CD14-positive monocyte (primary cell): ENCODE measurements at regions not wholly inside any gene's neighbourhood (a gene's known extent, or its start where the extent isn't known, plus 50 kb on each side); places are given as distances from the start of the nearest gene placed in this dataset.
"Not testable (repeated sequence)": the region's sequence is repeated elsewhere in the genome, so short reads cannot be mapped to it uniquely, and the experiment has no call there.

Experiments used
- DNase-seq, 3 donors: peaks; one replicate each; pipeline ENCODE4 v3.0.0-alpha.2; 2011 to 2022
- H2AFZ ChIP-seq: 2 replicates; pipeline ENCODE4 v1.6.0; 2012; ENCODE audit warnings: mild to moderate bottlenecking, low read depth, low read length, inconsistent platforms; ENCODE audit not compliant: insufficient read depth, poor library complexity, severe bottlenecking
- H3K27ac ChIP-seq, 2 donors: 1 replicate in 1 of 2; 2 replicates in 1 of 2; pipeline ENCODE4 v1.5.1; 2012 to 2013; ENCODE audit warnings: low read length in 2 of 2, control low read depth in 1 of 2, inconsistent platforms in 1 of 2, low read depth in 1 of 2, mild to moderate bottlenecking in 1 of 2
- H3K27me3 ChIP-seq, 2 donors: one replicate each; pipeline versions ENCODE4 v1.6.0 to v1.6.1; 2011 to 2013; ENCODE audit warnings: low read length in 2 of 2; ENCODE audit not compliant: control insufficient read depth in 2 of 2, insufficient read depth in 2 of 2
- H3K36me3 ChIP-seq, 2 donors: replicated peaks in 1 of 2; 1 replicate in 1 of 2; 2 replicates in 1 of 2; pipeline versions ENCODE4 v1.5.1 to v1.6.1; 2012 to 2013; ENCODE audit warnings: low read length in 2 of 2, control low read depth in 1 of 2, inconsistent platforms in 1 of 2, mild to moderate bottlenecking in 1 of 2; ENCODE audit not compliant: insufficient read depth in 2 of 2, control insufficient read depth in 1 of 2
- H3K4me1 ChIP-seq, 2 donors: 1 replicate in 1 of 2; 2 replicates in 1 of 2; pipeline versions ENCODE4 v1.5.1 to v1.6.1; 2012 to 2013; ENCODE audit warnings: low read length in 2 of 2, control low read depth in 1 of 2, inconsistent platforms in 1 of 2, mild to moderate bottlenecking in 1 of 2, moderate library complexity in 1 of 2; ENCODE audit not compliant: insufficient read depth in 2 of 2, control insufficient read depth in 1 of 2
- H3K4me2 ChIP-seq: replicated peaks from 2 replicates; pipeline ENCODE3; 2012; ENCODE audit warnings: low read length, moderate library complexity, mild to moderate bottlenecking; ENCODE audit not compliant: poor library complexity, severe bottlenecking; ENCODE audit errors: extremely low read depth
- H3K4me3 ChIP-seq, 3 experiments: fragments of 200-600 bp in 1 of 3; sonication (generic) in 1 of 3; replicated peaks in 1 of 3; 1 replicate in 2 of 3; 2 replicates in 1 of 3; pipeline ENCODE4 v1.5.1; 2011 to 2013; ENCODE audit warnings: low read length in 3 of 3, mild to moderate bottlenecking in 3 of 3, control low read depth in 2 of 3, low read depth in 2 of 3, inconsistent platforms in 1 of 3, moderate library complexity in 1 of 3
- H3K79me2 ChIP-seq: 2 replicates; pipeline ENCODE4 v1.6.0; 2012; ENCODE audit warnings: mild to moderate bottlenecking, control low read depth, inconsistent platforms, low read length, moderate library complexity; ENCODE audit not compliant: insufficient read depth
- H3K9ac ChIP-seq: 2 replicates; pipeline ENCODE4 v1.6.0; 2017; ENCODE audit warnings: low read length, mild to moderate bottlenecking; ENCODE audit not compliant: insufficient read depth, poor library complexity, severe bottlenecking
- H3K9me3 ChIP-seq, 2 donors: replicated peaks in 1 of 2; 1 replicate in 1 of 2; 2 replicates in 1 of 2; pipeline versions ENCODE4 v1.5.1 to v1.6.1; 2012 to 2013; ENCODE audit warnings: low read length in 2 of 2, control low read depth in 1 of 2; ENCODE audit not compliant: control insufficient read depth in 1 of 2, insufficient read depth in 1 of 2
- H4K20me1 ChIP-seq: 2 replicates; pipeline ENCODE4 v1.6.0; 2012; ENCODE audit warnings: mild to moderate bottlenecking, low read length, control low read depth, moderate library complexity; ENCODE audit not compliant: insufficient read depth
- H3K27ac Mint-ChIP-seq, 7 donors: one replicate each; pipeline ENCODE4 v1.8.0; 2020; ENCODE audit warnings: mild to moderate bottlenecking in 7 of 7, mixed read lengths in 7 of 7, moderate library complexity in 6 of 7, inconsistent platforms in 2 of 7
- H3K27me3 Mint-ChIP-seq, 3 donors: one replicate each; pipeline ENCODE4 v1.8.0; 2021 to 2022; ENCODE audit warnings: low read depth in 3 of 3, mild to moderate bottlenecking in 3 of 3, mixed read lengths in 3 of 3, moderate library complexity in 3 of 3, inconsistent platforms in 1 of 3
- H3K36me3 Mint-ChIP-seq, 2 donors: one replicate each; pipeline ENCODE4 v1.8.0; 2020; ENCODE audit warnings: mixed read lengths in 2 of 2, inconsistent platforms in 1 of 2, mild to moderate bottlenecking in 1 of 2
- H3K4me1 Mint-ChIP-seq: one replicate; pipeline ENCODE4 v1.8.0; 2020; ENCODE audit warnings: mild to moderate bottlenecking, mixed read lengths
- H3K4me3 Mint-ChIP-seq, 2 donors: one replicate each; pipeline ENCODE4 v1.8.0; 2020; ENCODE audit warnings: mild to moderate bottlenecking in 2 of 2, mixed read lengths in 2 of 2, moderate library complexity in 1 of 2
- H3K9me3 Mint-ChIP-seq, 7 donors: one replicate each; pipeline ENCODE4 v1.8.0; 2020 to 2022; ENCODE audit warnings: mixed read lengths in 7 of 7, mild to moderate bottlenecking in 6 of 7, moderate library complexity in 6 of 7, inconsistent platforms in 2 of 7
- CTCF ChIP-seq: fragments of 200-600 bp; IDR thresholded peaks from one replicate; pipeline ENCODE4 v1.8.0; 2022; ENCODE audit warnings: antibody characterized with exemption, mild to moderate bottlenecking
- WGBS: methylation state at CpG from one replicate; pipeline ENCODE4 v1.1.5; 2013; ENCODE audit warnings: missing lambda C conversion rate; ENCODE audit not compliant: insufficient coverage; 5-methylcytosine and 5-hydroxymethylcytosine counted together
- intact Hi-C, 2 donors: fragments of 100-400 bp; cut with micrococcal nuclease; formaldehyde crosslinking; loops; one replicate each; pipeline versions ENCODE4 v1.15.0 to v1.15.1; 2023

GRCh38 chr6:27532820-27533538 is 60.1 kb upstream of the ZNF184 start:
- no peak overlapping the region for H3K27ac ChIP-seq
- H3K27ac Mint-ChIP-seq = no peak overlapping the region
- H3K4me3 ChIP-seq = no peak overlapping the region
- intact Hi-C loops = no loop called here
- no peaks in the 10 kb centered on the region for H3K36me3 Mint-ChIP-seq
- peaks cover 0 to 6% (median 1%) of the 10 kb centered on the region in 7 donors for H3K9me3 Mint-ChIP-seq
- peaks cover 24 to 27% of the 10 kb centered on the region in 2 donors for H3K27me3 ChIP-seq
- peaks cover 25 to 36% (median 26%) of the 10 kb centered on the region in 3 donors for H3K27me3 Mint-ChIP-seq
- no peaks in the 10 kb centered on the region for H3K79me2 ChIP-seq
- H4K20me1 ChIP-seq = no peaks in the 10 kb centered on the region
- no peak overlapping the region for H2AFZ ChIP-seq
- H3K4me2 ChIP-seq = no peak overlapping the region
- TF ChIP-seq CTCF = no peak
- no peaks in the 10 kb centered on the region for H3K36me3 ChIP-seq
- no peak overlapping the region for H3K4me3 Mint-ChIP-seq
- DNase-seq = no peak
- no peak overlapping the region for H3K9ac ChIP-seq
- H3K4me1 ChIP-seq = no peaks in the 10 kb centered on the region
- 93% methylated on average over 3 of the region's 7 CpGs for WGBS
- H3K4me1 Mint-ChIP-seq = no peaks in the 10 kb centered on the region
- no peaks in the 10 kb centered on the region for H3K9me3 ChIP-seq

DNA sequence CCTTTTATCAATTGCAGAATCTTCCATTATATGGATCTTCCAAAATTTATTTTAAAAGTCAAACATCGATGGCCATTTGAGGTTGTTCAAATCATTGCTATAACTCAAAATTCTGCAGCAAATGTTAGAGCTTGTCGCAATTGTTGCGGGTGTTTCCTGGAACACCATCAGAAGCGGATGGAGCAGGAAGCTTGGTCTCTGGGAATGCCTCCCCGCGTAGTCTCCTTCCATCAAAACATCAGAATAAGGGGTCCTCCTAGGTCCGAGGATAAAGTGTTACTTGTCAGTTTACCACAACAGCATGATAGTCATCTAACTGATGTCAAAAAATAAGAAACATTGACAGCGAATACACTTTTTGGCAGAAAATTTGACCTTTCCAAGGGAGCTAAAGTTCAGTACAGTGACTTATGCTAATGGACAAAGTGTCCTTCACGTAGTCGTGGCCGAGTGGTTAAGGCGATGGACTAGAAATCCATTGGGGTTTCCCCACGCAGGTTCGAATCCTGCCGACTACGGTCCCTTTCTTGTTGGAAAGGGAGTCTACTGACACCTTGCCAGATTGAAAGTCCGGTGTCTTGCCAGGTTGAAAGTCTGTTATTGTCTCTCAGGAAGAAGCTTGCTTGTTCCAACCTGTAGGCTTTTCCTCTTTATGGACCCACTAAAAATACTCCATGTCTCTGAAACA is 59.0 kb upstream of the ZNF184 start:
- Histone ChIP-seq H3K4me2 (no peak overlapping the region), H3K36me3 (no peaks in the 10 kb centered on the region), H3K9me3 (no peaks in the 10 kb centered on the region), H3K9ac (no peak overlapping the region), H3K4me1 (no peaks in the 10 kb centered on the region), H3K27ac (no peak overlapping the region), H3K4me3 (no peak overlapping the region), H3K79me2 (no peaks in the 10 kb centered on the region), H3K27me3 (peaks cover 15 to 20% of the 10 kb centered on the region in 2 donors), H2AFZ (no peak overlapping the region), H4K20me1 (no peaks in the 10 kb centered on the region)
- no peak for DNase-seq
- Mint-ChIP-seq H3K36me3 (no peaks in the 10 kb centered on the region), H3K4me1 (no peaks in the 10 kb centered on the region), H3K4me3 (no peak overlapping the region), H3K27ac (no peak overlapping the region), H3K9me3 (peaks cover 0 to 6% (median 0%) of the 10 kb centered on the region in 7 donors), H3K27me3 (peaks cover 21 to 31% (median 23%) of the 10 kb centered on the region in 3 donors)
- 97% methylated on average over 9 of the region's 17 CpGs for WGBS
- no peak for TF ChIP-seq CTCF
- intact Hi-C loops = no loop called here

DNA sequence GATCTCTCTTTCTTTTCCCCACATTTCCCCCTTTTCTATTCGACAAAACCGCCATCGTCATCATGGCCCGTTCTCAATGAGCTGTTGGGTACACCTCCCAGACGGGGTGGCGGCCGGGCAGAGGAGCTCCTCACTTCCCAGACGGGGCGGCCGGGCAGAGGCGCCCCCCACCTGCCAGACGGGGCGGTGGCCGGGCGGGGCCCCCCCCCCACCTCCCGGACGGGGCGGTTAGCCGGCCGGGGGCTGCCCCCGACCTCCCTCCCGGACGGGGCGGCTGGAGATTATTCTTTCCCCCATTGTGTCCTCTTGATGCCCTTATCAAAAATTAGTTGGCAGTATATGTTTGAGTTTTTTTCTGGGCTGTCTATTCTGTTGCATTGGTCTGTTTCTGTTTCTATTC is 56.9 kb upstream of the ZNF184 start:
- H3K4me2 ChIP-seq, H3K27ac ChIP-seq, H3K27ac Mint-ChIP-seq, H3K36me3 ChIP-seq, H3K9ac ChIP-seq, H3K4me3 Mint-ChIP-seq, H3K79me2 ChIP-seq, H3K4me3 ChIP-seq, H3K4me1 Mint-ChIP-seq, H3K9me3 ChIP-seq, H3K36me3 Mint-ChIP-seq, H3K4me1 ChIP-seq, DNase-seq, intact Hi-C loops, H2AFZ ChIP-seq, H4K20me1 ChIP-seq: not testable (repeated sequence)
- Mint-ChIP-seq H3K27me3 (peaks cover 13 to 25% (median 24%) of the 10 kb centered on the region in 3 donors), H3K9me3 (peaks cover 0 to 14% (median 4%) of the 10 kb centered on the region in 7 donors)
- no CpG with 5 or more reads among the region's 24 CpGs for WGBS
- peaks cover 14% of the 10 kb centered on the region in 2 donors for H3K27me3 ChIP-seq
